ENCODE measurements at regions not wholly inside any gene's neighbourhood (a gene's known extent, or its start where the extent isn't known, plus 50 kb on each side); places are given as distances from the start of the nearest gene placed in this dataset.
"Not testable (repeated sequence)": the region's sequence is repeated elsewhere in the genome, so short reads cannot be mapped to it uniquely, and the experiment has no call there.

DNA sequence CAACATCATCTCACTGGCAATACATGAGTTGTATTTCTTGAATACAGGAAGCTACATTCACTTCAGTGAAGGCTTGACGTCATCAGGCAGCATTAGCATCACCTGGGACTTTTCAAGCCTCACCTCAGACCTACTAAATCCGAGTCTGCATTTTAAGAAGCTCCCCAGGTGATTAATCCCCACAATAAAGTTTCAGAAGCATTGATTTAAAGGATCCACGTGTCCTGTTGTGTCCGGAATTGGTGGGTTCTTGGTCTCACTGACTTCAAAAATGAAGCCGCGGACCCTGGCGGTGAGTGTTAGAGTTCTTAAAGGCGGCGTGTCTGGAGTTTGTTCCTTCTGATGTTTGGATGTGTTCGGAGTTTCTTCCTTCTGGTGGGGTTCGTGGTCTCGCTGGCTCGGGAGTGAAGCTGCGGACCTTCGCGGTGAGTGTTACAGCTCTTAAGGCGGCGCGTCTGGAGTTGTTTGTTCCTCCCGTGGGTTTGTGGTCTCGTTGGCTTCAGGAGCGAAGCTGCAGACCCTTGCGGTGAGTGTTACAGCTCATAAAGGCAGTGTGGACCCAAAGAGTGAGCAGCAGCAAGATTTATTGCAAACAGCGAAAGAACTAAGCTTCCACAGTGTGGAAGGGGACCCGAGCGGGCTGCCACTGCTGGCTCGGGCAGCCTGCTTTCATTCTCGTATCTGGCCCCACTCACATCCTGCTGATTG lies 121.3 kb upstream of the ANKH start:
- TF ChIP-seq POLR2AphosphoS5 (IDR thresholded peaks at IDR 0.05): not testable (repeated sequence)
- TF ChIP-seq, protein P1, sequence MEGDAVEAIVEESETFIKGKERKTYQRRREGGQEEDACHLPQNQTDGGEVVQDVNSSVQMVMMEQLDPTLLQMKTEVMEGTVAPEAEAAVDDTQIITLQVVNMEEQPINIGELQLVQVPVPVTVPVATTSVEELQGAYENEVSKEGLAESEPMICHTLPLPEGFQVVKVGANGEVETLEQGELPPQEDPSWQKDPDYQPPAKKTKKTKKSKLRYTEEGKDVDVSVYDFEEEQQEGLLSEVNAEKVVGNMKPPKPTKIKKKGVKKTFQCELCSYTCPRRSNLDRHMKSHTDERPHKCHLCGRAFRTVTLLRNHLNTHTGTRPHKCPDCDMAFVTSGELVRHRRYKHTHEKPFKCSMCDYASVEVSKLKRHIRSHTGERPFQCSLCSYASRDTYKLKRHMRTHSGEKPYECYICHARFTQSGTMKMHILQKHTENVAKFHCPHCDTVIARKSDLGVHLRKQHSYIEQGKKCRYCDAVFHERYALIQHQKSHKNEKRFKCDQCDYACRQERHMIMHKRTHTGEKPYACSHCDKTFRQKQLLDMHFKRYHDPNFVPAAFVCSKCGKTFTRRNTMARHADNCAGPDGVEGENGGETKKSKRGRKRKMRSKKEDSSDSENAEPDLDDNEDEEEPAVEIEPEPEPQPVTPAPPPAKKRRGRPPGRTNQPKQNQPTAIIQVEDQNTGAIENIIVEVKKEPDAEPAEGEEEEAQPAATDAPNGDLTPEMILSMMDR (IDR thresholded peaks at IDR 0.05): not testable (repeated sequence)

Data from esophagus muscularis mucosa (tissue), 3 donors.